NCI-H146 (cell line): ENCODE measurements at regions not wholly inside any gene's neighbourhood (a gene's known extent, or its start where the extent isn't known, plus 50 kb on each side); places are given as distances from the start of the nearest gene placed in this dataset.

Experiments used
- DNase-seq: peaks from one replicate; lab custom pipeline; 2025; lab: John Stamatoyannopoulos, UW

DNA sequence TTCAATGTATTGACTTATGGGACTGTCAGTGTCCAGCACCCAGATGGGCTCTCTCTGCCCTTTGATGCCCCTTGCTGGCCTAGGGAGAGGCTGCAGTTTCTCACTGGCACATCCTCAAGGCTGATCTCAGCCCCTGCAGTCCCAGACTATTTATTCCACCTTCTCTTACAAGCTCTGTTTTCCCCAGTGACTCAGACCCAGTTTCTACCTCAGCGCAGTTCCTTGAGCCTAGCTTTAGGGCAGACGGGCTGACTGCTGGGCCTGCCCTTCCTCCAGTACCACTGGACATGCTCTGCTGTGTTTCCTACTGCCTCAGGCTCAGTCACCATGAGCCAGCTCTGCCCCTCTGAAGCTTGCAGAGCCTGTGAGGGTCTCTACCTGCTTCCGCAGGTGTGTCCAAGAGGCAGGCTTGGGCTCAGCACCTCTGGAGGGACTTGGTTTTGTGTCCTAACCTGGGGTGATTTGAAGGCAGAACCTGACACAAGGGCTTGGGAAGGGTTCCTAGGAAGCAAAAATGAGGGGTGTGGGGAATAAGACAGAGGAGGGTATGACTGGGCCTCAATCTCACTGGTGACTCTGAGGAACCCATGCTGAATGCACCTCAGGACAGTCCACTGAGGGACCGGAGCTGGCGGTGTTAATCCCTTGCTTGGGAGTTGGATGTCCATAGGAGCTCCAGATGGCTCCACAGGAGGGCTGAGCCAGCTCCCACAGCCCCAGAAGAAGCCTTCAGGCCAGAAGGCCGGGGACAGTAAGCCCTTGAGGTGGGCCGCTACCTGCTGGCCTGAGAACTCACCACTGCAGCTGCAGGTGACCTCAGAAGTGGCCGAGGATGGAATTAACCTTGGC is 689.9 kb downstream of the MATN1 start:
- no peak for DNase-seq

DNA sequence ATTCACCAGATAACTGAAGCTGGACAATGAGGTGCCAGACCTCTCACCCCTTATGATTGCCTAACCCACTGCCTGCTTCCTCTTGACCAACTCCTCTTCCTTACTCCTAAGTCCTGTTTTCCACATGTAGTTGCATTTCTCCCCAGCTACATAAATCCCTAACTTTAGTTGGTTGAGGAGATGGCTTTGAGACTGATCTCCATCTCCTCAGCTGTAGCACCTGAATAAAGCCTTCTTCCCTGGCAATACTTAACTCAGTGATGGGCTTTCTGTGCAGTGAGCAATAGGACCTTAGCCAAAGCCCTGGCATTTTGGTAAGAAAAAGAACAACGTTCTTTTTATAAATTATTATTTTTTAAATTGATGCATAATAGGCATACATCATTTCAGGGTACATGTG is 691.1 kb downstream of the MATN1 start:
- DNase-seq, result no peak

DNA sequence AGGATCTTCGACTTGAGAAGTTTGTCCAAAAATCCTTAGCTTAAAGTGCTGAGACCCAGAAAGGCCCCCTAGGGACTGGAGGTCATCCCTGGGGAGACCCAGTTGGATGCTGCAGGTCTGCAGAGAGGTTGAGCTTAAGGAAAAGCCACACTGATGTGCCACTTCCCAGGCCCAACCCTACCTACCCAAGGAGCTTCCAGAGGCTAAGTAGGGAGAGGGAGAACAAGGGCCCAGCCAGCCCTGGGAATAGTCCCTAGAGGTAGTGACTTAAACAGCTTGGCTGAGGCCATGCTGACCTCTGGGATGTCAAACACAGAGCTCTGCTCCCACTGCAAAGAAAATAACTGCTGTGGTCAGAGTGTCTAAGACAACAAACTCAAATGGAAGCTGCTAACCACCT is 693.7 kb downstream of the MATN1 start:
- no peak for DNase-seq

DNA sequence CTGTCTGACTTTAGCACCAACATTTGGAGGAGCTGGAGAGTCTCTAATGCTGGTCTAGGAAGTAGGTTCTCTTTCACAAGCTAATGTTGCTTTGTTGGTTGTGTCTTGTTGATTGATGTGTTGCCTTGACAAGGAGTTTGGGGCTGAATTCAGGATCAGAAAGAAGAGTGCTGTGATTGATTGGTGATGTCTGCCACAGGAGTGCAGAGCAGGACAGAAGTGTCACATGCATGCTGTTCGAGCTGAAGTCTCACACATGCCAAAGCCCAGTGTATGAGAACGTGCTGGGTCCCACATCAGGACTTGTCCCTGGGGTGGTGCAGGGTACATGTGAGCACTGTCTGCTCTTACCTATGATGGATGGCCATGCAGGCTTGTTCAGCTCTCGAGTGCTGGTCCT is 694.4 kb downstream of the MATN1 start:
- DNase-seq, result no peak

DNA sequence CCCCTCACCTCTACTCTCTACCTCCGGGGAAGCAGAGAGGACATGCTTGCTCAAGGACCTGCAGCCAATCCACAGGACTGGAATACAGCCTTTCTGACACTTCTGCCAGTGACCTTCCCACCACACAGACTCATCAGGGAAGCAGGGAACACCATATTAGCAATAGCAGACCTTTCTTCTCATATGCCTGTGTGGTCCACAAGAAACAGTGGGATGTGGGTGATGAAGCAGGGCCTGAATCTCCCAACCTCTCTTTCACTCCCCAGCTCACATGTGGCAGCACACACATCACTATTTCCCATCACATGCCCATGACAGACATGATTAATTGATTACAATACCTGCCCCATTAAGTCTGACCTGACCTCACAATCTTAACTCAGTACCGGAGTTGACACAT is 695.1 kb downstream of the MATN1 start:
- DNase-seq, result no peak

DNA sequence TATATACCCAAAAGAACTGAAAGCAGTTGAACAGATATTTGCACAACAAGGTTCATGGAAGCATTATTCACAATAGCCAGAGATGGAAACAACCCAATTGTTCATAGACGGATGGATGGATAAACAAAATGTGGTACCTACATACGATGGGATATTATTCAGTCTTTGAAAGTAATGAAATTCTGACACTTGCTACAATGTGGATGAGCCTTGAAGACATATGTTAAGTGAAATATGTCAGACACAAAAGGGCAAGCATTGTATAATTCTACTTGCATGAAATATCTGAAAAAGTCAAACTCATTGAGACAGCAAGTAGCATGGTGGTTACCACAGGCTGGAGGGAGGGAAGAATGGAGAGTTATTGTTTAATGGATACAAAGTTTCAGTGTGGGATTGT is 696.1 kb downstream of the MATN1 start:
- DNase-seq, result no peak

DNA sequence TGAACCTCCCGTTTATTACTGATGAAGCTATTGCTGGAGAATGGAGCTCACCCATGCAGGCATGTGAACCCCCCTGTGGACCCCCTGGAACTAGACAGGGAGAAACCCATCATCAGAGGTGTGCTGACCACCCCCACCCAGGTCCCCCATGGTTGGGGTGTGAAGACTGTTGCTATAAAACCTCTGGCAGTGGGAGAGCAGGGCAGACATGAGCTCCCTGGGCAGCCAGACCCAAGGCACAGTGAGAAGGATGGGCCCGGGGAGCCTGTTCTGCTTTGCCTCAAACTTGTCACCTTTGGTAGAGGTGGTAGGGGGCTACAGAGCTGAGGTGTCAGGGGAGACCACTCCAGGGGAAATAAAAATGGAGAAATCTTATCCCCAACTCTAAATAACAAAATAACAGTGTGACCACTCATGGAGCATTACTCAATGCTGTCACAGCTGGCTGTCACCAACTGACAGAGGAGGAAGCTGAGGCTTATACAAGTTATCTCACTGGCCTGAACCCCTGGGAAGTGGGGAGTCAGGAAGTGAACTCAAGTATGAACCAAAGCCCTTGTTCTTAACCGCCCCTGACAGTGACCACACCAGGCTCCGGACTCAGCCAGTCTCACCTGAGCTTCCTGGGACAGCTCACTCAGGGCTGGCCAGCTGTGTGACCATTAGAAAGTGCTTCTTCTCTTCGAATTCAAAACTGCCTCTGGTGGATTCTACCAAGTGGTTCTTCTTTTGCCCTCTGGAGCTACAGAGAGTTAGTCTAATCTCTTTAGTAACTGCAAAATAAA is 698.8 kb downstream of the MATN1 start:
- no peak for DNase-seq

DNA sequence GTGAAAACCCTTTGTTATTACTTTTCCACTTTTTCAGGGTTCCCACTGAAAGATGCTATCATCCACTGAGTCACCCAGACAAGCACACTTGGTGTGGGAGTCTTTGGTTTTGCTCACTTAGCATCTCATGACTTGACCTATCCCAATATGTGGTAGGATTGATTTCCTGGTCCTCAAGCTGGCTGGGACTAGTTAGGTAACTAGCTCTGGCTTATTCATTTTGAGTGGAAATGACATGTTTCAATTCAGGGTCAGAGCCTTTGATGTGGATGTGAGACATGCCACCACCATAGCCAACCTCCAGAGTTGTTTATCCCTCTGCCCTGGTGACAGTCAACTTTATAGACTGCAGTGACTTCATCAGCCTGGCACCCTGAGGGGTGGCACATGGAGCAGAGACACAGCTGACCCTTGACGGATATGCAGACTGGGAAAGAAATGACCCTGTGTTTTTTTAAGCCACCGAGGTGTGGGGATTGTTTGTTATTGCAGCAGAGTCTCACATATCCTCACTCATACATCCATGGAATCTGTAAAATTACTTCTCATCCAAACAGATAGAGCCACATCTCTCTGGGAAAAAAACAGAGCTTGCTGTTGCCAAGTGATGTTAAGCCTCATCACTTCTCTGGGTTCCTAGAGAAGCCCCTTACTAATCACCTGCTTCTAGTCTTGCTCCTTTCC is 699.9 kb downstream of the MATN1 start:
- DNase-seq, result no peak

DNA sequence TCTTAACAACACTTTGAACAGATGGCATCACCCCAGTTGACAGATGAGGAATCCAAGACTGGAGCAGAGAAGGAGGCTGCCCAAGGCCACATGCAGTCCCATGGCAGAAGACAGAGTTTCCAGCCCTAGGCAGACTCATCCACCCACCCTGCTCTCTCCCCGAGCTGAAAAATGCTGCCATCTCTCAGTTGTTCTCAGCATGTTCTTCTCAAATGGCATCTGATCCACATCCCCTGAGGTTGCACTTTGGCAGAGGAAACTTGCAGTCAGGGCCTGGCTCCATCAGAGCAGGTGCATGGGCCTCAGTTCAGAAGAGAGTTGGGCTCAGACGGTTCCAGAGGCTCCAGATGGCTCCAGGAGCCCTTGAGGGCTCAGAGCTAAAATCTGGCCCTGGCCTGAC is 709.4 kb downstream of the MATN1 start:
- no peak for DNase-seq

DNA sequence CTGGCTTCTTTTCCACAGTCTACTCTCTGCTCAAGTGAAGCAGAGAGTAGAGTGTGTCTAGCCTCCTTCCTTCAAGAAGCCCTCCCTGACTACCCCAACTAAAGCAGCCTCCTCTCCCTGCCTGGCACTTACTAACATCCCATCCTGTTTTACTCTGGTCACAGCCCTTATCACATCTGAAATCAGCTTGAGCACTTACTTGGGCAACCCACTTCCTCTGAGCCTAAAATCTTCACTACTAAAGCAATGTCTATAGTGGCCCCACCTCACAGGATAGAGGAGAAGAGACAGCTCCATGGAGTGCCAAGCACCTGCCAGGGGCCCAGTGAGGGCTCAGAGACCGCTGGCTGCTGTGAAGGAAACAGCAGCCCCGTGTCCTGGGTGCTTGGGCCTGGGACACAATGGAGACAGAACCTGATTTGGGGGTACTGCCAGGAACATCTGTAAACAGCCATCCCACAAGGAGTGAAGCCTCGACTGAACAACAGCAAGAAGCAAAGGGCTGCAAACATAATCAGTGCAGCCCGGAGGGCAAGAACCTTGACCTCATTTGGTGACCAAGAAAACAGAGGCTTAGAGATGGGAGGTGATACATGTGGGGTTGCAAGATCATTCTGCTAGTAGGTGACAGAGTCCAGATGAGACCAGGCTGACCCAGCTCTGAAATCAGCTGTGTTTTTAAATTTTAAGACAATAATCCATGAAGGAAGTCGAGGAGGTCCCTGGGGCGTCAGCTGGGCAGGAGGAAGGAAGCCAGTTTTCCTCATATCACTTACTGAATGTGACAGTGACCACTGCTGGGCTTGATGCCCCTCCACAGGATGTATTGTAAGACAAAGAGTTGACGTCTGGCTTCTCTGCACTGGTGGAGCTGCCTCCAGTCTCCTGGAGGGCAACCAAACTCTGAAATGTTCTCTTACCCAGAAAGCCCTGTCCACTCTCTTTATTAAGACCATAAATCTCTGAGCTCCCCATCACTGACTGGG is 710.6 kb downstream of the MATN1 start:
- DNase-seq, result no peak

DNA sequence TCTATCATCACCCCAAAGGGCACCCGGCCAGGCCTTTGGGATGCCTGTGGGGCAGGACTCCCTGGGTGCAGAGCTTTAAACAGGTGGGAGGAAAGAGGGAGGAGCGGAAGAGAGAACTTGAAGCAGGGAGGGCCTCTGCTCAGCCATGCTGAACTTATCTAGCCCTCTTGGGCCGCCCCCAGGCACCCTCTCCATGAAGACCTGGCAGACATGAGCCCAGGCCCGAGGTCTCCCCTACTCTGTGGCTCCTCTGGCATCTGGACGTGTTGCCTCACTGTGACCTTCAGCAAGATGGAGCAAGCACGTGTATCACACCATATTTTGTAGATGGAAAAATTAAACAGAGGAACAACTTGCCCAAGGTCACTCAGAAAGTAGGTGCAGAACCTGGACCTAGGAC is 711.4 kb downstream of the MATN1 start:
- no peak for DNase-seq

DNA sequence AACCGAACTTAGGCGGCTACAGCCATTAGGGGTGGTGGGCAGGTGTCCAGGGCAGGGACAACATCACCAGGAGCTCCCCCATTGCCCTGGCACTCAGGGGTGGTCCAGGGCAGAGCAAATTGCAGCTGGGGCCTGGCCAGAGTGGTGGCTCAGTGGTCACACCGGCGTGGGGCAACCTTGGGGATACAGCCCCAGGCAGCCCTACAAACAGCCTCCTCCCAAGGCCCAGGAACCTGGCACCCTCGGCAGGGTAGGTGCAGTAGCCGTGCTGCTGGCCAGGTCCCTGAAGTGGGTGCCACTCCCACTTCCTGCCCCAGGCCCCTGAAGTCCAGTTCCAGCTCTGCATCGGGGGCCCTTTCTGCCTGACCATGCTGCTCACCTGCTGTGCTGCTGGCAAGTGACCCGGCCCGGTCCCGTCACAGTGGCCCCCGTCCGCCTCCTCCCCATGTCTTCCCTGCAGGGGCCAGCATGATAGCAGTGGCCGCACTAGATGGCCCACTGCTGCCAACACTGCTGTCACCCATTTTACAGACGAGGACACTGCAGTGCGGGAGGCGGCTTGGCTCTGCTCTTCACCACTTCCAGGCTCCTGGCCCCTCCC is 712.8 kb downstream of the MATN1 start:
- no peak for DNase-seq

DNA sequence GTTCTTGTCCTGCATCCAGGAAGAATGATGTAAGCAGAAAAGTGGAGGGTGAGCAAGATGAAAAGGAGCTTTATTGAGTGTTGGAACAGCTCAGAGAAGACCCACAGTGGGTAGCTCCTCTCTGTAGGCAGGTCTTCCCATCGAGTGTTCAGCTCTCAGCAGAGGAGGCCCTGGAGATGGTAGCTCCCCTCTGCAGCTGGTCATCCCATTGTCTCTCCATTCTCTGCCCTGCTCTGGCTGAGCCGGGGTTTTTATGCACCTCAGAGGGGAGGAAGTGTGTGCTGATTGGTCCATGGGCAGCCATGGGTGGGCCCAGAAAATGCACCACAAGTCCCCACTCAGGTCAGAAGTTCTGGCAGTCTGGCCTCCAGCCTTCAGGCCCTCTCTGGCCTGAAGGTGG is 713.7 kb downstream of the MATN1 start:
- no peak for DNase-seq

DNA sequence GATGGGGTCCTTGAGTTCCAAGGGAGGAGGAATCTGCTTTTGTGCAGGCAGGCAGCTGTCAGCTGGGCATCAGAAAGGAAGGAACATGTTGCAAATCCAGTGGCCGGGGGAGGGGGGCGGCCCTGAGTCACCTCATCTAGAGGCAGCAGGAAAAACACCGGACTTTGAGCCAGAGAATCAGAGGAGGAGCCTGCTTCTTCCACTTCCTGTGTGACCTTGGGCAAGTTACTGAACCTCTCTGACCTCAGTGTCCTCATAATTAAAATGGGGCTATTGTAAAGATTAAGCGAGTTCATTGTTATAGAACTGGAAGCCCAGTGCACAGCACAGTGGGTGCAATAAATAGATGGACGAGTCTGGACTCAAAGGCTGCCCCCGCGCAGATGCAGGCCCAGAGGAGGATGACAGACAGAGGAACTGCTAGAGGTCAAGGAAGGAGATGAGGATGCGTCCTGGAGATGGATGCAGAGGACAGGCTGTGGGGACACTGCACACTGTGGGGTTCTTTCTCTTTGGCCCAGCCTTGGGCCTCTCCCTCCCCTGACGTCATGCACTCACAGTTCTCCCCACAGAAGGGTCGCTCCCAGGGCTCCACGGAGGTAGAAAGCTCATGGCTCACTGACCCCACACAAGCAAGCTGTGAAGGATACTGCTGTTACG is 714.3 kb downstream of the MATN1 start:
- DNase-seq, result no peak

DNA sequence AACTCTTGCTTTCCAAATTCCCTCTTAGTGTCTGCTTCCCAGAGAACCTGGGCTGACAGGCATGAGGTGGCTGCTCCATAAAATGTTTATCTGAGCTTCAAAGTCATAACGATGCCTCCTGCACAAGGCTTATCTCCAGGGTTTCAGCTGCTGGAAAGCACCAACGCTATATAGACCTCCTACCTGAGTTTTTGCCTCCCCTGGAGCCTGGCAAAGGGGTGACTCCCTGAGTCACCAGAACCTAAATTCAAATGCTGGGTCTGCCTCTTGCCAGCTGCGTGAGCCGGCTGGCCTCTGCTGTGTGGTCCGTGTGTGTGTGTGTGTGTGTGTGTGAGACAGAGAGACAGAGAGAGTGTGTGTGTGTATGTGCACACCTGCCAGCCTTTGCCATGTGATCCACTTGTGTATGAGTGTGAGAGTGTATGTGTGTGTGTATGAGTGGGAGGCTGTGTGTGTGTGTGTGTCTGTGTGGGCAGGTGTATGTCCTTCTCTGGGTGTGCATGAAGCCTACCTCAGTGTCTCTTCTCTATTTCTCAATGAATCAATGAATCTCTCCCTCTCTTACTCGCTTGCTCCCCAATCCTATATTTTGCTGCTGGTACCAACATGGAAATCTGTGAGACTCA is 714.9 kb downstream of the MATN1 start:
- no peak for DNase-seq

DNA sequence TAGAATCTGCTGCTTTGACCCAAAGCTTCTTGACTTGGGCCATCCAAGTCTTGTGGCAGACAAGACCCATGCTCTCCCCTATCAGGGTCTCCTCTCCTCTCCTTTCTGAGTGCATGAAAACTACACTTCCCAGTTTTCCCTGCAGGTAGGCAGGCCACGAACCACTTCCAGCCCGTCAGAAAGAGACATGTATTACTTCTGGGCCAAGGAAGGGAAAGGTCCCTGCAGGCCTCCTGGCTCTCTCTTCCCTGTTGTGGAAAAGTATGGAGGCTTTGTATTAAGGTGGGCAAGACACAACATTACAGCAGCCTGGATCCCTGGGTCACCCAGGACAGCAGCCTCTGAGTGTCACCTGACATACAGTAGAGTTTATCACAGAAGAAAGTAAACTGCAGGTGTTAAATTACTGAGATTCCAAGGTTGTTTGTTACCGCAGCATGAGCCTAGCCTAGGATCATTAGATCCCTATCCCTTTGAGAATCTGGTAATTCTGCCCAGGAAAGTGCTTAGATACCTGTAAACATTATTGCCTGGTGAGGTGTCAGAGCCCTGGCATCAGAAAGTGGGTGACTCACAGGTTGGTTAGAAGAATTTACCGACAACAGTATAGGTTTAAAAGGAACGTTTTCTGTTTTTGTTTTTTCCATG is 717.3 kb downstream of the MATN1 start:
- no peak for DNase-seq

DNA sequence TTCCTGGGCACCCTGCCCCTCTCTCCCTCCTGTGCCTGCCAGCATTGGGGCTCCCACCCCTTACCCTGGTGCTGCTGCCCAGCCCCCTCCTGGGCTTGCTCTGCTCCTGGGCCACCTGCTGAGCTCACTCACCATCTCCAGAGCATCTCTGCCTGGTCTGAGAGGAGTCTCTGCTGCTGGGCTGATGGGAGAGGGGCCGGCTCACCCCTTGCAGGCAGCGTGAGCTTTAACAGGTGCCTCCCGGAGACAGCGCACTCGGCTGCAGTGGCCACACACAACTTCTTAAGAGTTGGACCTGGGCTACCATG is 721.7 kb downstream of the MATN1 start:
- DNase-seq, result no peak

DNA sequence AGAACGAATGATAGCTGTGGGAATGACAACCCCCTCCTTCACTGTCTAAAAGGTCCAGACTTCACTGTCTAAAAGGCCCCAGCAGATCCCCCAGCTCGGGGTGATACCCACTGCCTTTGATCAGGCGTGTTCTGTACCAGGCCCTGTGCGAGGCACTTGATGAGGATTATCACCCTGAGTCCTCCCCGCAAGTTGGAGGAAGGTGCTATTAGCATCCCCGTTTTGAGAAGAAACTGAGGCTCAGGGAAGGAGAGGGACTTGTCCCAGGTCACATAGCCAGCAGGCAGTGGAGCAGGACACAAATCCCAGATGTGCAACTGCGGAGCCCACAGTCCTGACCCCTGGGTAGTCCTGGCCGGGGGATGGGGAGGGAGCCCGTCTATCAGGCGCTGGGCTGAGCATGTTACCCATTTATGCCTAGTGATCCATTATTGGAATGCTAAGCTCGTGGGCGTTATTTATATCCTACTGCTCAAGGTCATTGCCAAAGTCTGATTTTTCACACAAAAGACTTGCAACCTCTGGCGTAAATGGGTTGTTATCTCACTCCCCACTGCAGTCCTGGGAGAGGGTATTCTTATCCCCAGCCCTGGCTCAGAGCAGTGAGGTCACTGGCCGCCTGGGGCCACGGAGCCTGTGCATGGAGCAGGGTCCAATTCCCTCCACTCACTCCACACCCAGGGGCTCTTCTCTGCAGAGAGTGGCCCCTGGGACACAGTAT is 722.2 kb downstream of the MATN1 start:
- DNase-seq, result no peak

DNA sequence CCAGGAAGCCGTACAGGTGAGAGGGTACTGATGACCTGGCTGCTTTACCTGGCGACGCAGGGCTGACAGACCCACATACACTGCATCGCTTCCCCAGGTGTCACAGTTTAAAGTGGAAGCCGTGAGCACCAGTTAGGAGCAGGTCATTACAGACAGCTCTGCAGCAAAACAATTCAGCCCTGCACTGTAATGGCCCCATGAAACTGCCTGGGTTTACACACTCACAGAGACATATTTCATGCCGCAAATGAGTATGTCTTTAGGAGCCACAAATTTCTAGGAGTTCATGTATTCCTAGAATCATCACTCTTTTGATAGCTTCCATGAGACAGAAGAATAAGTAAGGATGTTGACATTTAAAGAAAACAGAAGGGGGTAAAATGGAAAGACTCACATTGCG is 723.1 kb downstream of the MATN1 start:
- no peak for DNase-seq
